Fibroblast of lung (primary cell): ENCODE measurements at regions not wholly inside any gene's neighbourhood (a gene's known extent, or its start where the extent isn't known, plus 50 kb on each side); places are given as distances from the start of the nearest gene placed in this dataset.
A peak's percentile ranks its signal among the peaks of the same experiment; 100 is the strongest.

Experiments used
- DNase-seq, 2 donors: peaks; one replicate each; pipeline versions ENCODE4 v3.0.0 to v3.0.0-alpha.2; 2010; ENCODE audit warnings: low read depth in 2 of 2
- H2AFZ ChIP-seq: 2 replicates; pipeline ENCODE4 v1.5.1; 2012; ENCODE audit warnings: low read length, control low read depth, inconsistent platforms
- H3K27ac ChIP-seq: 2 replicates; pipeline ENCODE4 v1.5.1; 2011; ENCODE audit warnings: low read length, control low read depth; ENCODE audit not compliant: insufficient read depth
- H3K27me3 ChIP-seq: 2 replicates; pipeline ENCODE4 v1.5.1; 2011; ENCODE audit warnings: mild to moderate bottlenecking, low read length; ENCODE audit not compliant: control insufficient read depth, insufficient read depth
- H3K36me3 ChIP-seq: 2 replicates; pipeline ENCODE4 v1.5.1; 2011; ENCODE audit warnings: low read length; ENCODE audit not compliant: control insufficient read depth, insufficient read depth
- H3K4me1 ChIP-seq: 2 replicates; pipeline ENCODE4 v1.5.1; 2011; ENCODE audit warnings: low read length; ENCODE audit not compliant: control insufficient read depth, insufficient read depth; ENCODE audit errors: extremely low read depth
- H3K4me2 ChIP-seq: 2 replicates; pipeline ENCODE4 v1.5.1; 2011; ENCODE audit warnings: low read length, control low read depth; ENCODE audit not compliant: insufficient read depth; ENCODE audit errors: extremely low read depth
- H3K4me3 ChIP-seq, 4 experiments: fragments of 200-600 bp in 1 of 4; sonication (generic) in 1 of 4; replicated peaks in 1 of 4; 2 replicates each; pipeline ENCODE4 v1.5.1; 2011 to 2016; ENCODE audit warnings: low read length in 4 of 4, low read depth in 3 of 4, mild to moderate bottlenecking in 3 of 4, control low read depth in 2 of 4, inconsistent platforms in 1 of 4, mixed read lengths in 1 of 4; ENCODE audit not compliant: insufficient read depth in 1 of 4; ENCODE audit errors: control extremely low read depth in 1 of 4
- H3K79me2 ChIP-seq: 2 replicates; pipeline ENCODE4 v1.5.1; 2012; ENCODE audit warnings: mild to moderate bottlenecking, low read length, inconsistent platforms; ENCODE audit not compliant: control insufficient read depth, insufficient read depth
- H3K9ac ChIP-seq: 2 replicates; pipeline ENCODE4 v1.5.1; 2011; ENCODE audit warnings: mild to moderate bottlenecking, low read length, control low read depth; ENCODE audit not compliant: insufficient read depth
- H3K9me3 ChIP-seq: 2 replicates; pipeline ENCODE4 v1.5.1; 2012; ENCODE audit warnings: low read depth, low read length; ENCODE audit not compliant: control insufficient read depth, insufficient read depth
- H4K20me1 ChIP-seq: 2 replicates; pipeline ENCODE4 v1.5.1; 2011; ENCODE audit warnings: low read length; ENCODE audit not compliant: control insufficient read depth, insufficient read depth; ENCODE audit errors: extremely low read depth
- CTCF ChIP-seq, 2 donors: IDR thresholded peaks in 1 of 2; conservative IDR thresholded peaks in 1 of 2; 1 replicate in 1 of 2; 2 replicates in 1 of 2; pipeline ENCODE4 v1.5.1; 2011 to 2012; ENCODE audit warnings: low read length in 2 of 2, control low read depth in 1 of 2, inconsistent platforms in 1 of 2, low read depth in 1 of 2, mild to moderate bottlenecking in 1 of 2
- EZH2 ChIP-seq: IDR thresholded peaks from 2 replicates; pipeline ENCODE4 v1.5.1; 2012; ENCODE audit warnings: low read length, control low read depth, mild to moderate bottlenecking; ENCODE audit errors: missing control alignments

DNA sequence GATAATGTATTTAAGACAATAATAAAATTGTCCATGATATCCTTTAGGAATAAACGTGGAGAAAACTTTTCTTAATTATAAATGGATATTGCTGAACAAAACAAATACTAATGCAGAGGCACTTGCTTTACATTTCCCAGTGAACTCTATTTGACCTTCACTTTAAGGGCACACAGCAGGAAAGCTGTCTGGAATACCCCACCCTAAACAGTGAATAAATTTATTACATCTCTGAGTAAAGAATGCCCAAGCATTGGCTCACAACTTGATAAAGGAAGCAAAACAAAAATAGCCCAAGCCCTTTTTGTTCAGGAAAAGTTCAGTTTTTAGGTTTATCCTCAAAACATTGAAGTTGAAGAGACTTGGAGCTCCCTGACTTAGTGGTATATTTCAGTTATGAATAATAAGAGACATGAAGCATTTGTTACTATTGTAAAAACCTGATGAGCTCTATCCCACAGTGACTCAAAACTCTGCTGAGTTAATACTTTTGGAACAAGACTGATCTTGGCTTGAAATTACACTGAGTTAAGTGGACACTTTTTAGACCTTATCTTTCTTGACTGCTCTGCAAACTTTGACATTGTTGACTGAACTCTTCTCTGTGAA lies 353.9 kb downstream of the BCKDHB start:
- Histone ChIP-seq H3K4me3 (no peak overlapping the region), H3K79me2 (no peaks in the 10 kb centered on the region), H4K20me1 (no peaks in the 10 kb centered on the region), H3K9ac (no peak overlapping the region), H2AFZ (no peak overlapping the region), H3K36me3 (no peaks in the 10 kb centered on the region), H3K27ac (no peak overlapping the region), H3K4me2 (no peak overlapping the region), H3K27me3 (no peaks in the 10 kb centered on the region), H3K4me1 (peaks cover 11% of the 10 kb centered on the region), H3K9me3 (no peaks in the 10 kb centered on the region)
- peak; percentile 51 to 64 for DNase-seq
- TF ChIP-seq CTCF (conservative IDR thresholded peaks at IDR 0.05 in 1 of 2, IDR thresholded peaks at IDR 0.05 in 1 of 2; ENCODE audit: low read depth in 1 of 2, low read length in 2 of 2): no peak
- TF ChIP-seq EZH2: no peak

DNA sequence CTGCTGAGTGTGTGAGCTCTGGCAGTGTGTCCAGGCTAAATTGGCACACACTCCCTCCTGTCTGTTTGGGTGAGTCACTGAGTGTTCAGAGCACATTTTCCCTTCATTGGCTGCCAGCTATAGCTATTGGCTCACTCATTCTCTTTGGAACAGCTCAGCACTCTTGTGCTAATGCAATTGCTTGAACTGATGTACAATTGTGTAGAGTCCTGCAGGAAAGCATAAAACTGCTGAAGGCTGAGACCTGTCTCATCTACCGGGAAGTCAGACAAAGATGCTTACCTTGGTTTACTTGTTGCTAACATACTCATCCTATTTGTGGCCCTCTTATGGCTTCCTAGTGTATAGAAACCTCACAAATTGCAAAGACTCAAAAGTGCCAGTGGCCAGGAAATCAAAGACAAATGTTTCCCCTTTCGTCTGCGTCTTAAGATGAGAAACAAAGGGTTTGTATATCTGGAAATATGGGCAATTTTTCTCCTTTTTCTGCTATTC lies 351.0 kb downstream of the BCKDHB start:
- H3K79me2 ChIP-seq: no peaks in the 10 kb centered on the region
- no peak overlapping the region for H3K9ac ChIP-seq
- H3K4me3 ChIP-seq: no peak overlapping the region
- H4K20me1 ChIP-seq: no peaks in the 10 kb centered on the region
- DNase-seq: peak; percentile 97 to 98
- H3K9me3 ChIP-seq: no peaks in the 10 kb centered on the region
- no peaks in the 10 kb centered on the region for H3K27me3 ChIP-seq
- H2AFZ ChIP-seq: no peak overlapping the region
- no peak overlapping the region for H3K27ac ChIP-seq
- no peaks in the 10 kb centered on the region for H3K36me3 ChIP-seq
- peaks cover 24% of the 10 kb centered on the region for H3K4me1 ChIP-seq
- no peak for TF ChIP-seq EZH2
- TF ChIP-seq CTCF (conservative IDR thresholded peaks at IDR 0.05 in 1 of 2, IDR thresholded peaks at IDR 0.05 in 1 of 2; ENCODE audit: low read depth in 1 of 2, low read length in 2 of 2): no peak
- peak overlapping the region; percentile 56 for H3K4me2 ChIP-seq

- Histone ChIP-seq H3K4me3 (no peak overlapping the region), H3K79me2 (no peaks in the 10 kb centered on the region), H3K9me3 (no peaks in the 10 kb centered on the region), H3K4me2 (peak overlapping the region; percentile 56), H3K27me3 (no peaks in the 10 kb centered on the region), H3K4me1 (peaks cover 24% of the 10 kb centered on the region), H3K9ac (no peak overlapping the region), H4K20me1 (no peaks in the 10 kb centered on the region), H3K27ac (no peak overlapping the region), H3K36me3 (no peaks in the 10 kb centered on the region), H2AFZ (no peak overlapping the region)
- no peak for TF ChIP-seq CTCF (conservative IDR thresholded peaks at IDR 0.05 in 1 of 2, IDR thresholded peaks at IDR 0.05 in 1 of 2; ENCODE audit: low read depth in 1 of 2, low read length in 2 of 2)
- no peak for DNase-seq
Measured at GRCh38 chr6:80456724-80457438, 350.4 kb downstream of the BCKDHB start.
